ENCODE measurements at regions not wholly inside any gene's neighbourhood (a gene's known extent, or its start where the extent isn't known, plus 50 kb on each side); places are given as distances from the start of the nearest gene placed in this dataset.
A peak's percentile ranks its signal among the peaks of the same experiment; 100 is the strongest.
"Not testable (repeated sequence)": the region's sequence is repeated elsewhere in the genome, so short reads cannot be mapped to it uniquely, and the experiment has no call there.

GRCh38 chr6:100084316-100084990, 90.4 kb upstream of the MCHR2 start:
- TF ChIP-seq, protein P1, sequence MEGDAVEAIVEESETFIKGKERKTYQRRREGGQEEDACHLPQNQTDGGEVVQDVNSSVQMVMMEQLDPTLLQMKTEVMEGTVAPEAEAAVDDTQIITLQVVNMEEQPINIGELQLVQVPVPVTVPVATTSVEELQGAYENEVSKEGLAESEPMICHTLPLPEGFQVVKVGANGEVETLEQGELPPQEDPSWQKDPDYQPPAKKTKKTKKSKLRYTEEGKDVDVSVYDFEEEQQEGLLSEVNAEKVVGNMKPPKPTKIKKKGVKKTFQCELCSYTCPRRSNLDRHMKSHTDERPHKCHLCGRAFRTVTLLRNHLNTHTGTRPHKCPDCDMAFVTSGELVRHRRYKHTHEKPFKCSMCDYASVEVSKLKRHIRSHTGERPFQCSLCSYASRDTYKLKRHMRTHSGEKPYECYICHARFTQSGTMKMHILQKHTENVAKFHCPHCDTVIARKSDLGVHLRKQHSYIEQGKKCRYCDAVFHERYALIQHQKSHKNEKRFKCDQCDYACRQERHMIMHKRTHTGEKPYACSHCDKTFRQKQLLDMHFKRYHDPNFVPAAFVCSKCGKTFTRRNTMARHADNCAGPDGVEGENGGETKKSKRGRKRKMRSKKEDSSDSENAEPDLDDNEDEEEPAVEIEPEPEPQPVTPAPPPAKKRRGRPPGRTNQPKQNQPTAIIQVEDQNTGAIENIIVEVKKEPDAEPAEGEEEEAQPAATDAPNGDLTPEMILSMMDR (IDR thresholded peaks at IDR 0.05; ENCODE audit: insufficient read depth, low read depth, low read length), result no peak
- peak; percentile 61 for DNase-seq (ENCODE audit: low read depth)
- H3K4me3 ChIP-seq (ENCODE audit: low read depth, low read length), result no peak overlapping the region

- TF ChIP-seq, protein P1 (IDR thresholded peaks at IDR 0.05; ENCODE audit: insufficient read depth, low read depth, low read length), result peak; percentile 38
- DNase-seq (ENCODE audit: low read depth), result peak; percentile 8
- H3K4me3 ChIP-seq (ENCODE audit: low read depth, low read length), result no peak overlapping the region
Observed at GRCh38 chr6:100078509-100078908, 84.5 kb upstream of the MCHR2 start.

- H3K4me3 ChIP-seq (ENCODE audit: low read depth, low read length), result no peak overlapping the region
- TF ChIP-seq, protein P1 (IDR thresholded peaks at IDR 0.05; ENCODE audit: insufficient read depth, low read depth, low read length), result no peak
- DNase-seq (ENCODE audit: low read depth), result no peak
Observed at GRCh38 chr6:100065348-100065747, 71.3 kb upstream of the MCHR2 start.

- TF ChIP-seq, protein P1 (IDR thresholded peaks at IDR 0.05; ENCODE audit: insufficient read depth, low read depth, low read length), result no peak
- no peak overlapping the region for H3K4me3 ChIP-seq (ENCODE audit: low read depth, low read length)
- DNase-seq (ENCODE audit: low read depth), result no peak
Observed at GRCh38 chr6:100062621-100063020, 68.6 kb upstream of the MCHR2 start.

GRCh38 chr6:100057941-100058340, 63.9 kb upstream of the MCHR2 start:
- TF ChIP-seq, protein P1 (IDR thresholded peaks at IDR 0.05; ENCODE audit: insufficient read depth, low read depth, low read length), result no peak
- H3K4me3 ChIP-seq (ENCODE audit: low read depth, low read length), result no peak overlapping the region
- no peak for DNase-seq (ENCODE audit: low read depth)

- DNase-seq (ENCODE audit: low read depth), result no peak
- no peak overlapping the region for H3K4me3 ChIP-seq (ENCODE audit: low read depth, low read length)
- TF ChIP-seq, protein P1 (IDR thresholded peaks at IDR 0.05; ENCODE audit: insufficient read depth, low read depth, low read length), result no peak
Observed at GRCh38 chr6:100050550-100050949, 56.5 kb upstream of the MCHR2 start.

DNA sequence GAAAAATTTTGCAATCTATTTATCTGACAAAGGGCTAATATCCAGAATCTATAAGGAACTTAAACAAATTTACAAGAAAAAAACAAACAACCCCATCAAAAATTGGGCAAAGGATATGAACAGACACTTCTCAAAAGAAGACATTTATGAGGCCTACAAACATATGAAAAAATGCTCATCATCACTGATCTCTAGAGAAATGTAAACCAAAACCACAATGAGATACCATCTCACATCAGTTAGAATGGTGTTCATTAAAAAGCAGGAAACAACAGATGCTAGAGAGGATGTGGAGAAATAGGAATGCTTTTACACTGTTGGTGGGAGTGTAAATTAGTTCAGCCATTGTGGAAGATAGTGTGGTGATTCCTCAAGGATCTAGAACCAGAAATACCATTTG, 49.9 kb upstream of the MCHR2 start:
- not testable (repeated sequence) for DNase-seq (ENCODE audit: low read depth); H3K4me3 ChIP-seq (ENCODE audit: low read depth, low read length)
